Upper lobe of left lung (tissue), 6 donors: ENCODE measurements at regions not wholly inside any gene's neighbourhood (a gene's known extent, or its start where the extent isn't known, plus 50 kb on each side); places are given as distances from the start of the nearest gene placed in this dataset.
A peak's percentile ranks its signal among the peaks of the same experiment; 100 is the strongest.

Source experiments
- ATAC-seq, 2 donors: fragments of 200-7000 bp; cut with Tn5 transposase; one replicate each; pipeline ENCODE4 v1.9.1; 2022; ENCODE audit warnings: mild to moderate bottlenecking in 2 of 2, moderate library complexity in 2 of 2; ENCODE audit not compliant: low FRiP score in 2 of 2
- DNase-seq, 2 donors: peaks; one replicate each; pipeline ENCODE4 v3.0.0-alpha.2; 2019 to 2020
- H3K27ac ChIP-seq, 4 donors: fragments of 200-600 bp; sonication (generic); one replicate each; pipeline ENCODE4 v1.5.1; 2016 to 2019
- H3K27me3 ChIP-seq, 4 donors: fragments of 200-600 bp; sonication (generic); one replicate each; pipeline ENCODE4 v1.5.1; 2017 to 2019
- H3K36me3 ChIP-seq, 4 donors: fragments of 200-600 bp; sonication (generic); one replicate each; pipeline ENCODE4 v1.5.1; 2016 to 2019
- H3K4me1 ChIP-seq, 4 donors: fragments of 200-600 bp; sonication (generic); one replicate each; pipeline ENCODE4 v1.5.1; 2018 to 2019
- H3K4me3 ChIP-seq, 4 donors: fragments of 200-600 bp; sonication (generic); one replicate each; pipeline ENCODE4 v1.5.1; 2017 to 2019; ENCODE audit warnings: mild to moderate bottlenecking in 2 of 4, moderate library complexity in 1 of 4
- H3K9me3 ChIP-seq, 4 donors: fragments of 200-600 bp; sonication (generic); one replicate each; pipeline ENCODE4 v1.5.1; 2018 to 2019
- CTCF ChIP-seq, 6 experiments: fragments of 450-650 bp in 4 of 6; fragments of 200-600 bp in 2 of 6; sonication (generic) in 2 of 6; IDR thresholded peaks; one replicate each; pipeline ENCODE4 v1.5.1; 2016 to 2019; ENCODE audit warnings: antibody characterized with exemption in 6 of 6
- EP300 ChIP-seq, 4 donors: sonication (generic); formaldehyde crosslinking; IDR thresholded peaks; one replicate each; pipeline ENCODE4 v1.5.1; 2017; ENCODE audit warnings: antibody characterized with exemption in 4 of 4, control low read depth in 2 of 4
- POLR2A ChIP-seq, 4 donors: fragments of 450-650 bp; IDR thresholded peaks; one replicate each; pipeline ENCODE4 v1.5.1; 2016 to 2017; ENCODE audit warnings: antibody characterized with exemption in 4 of 4, mild to moderate bottlenecking in 2 of 4
- POLR2AphosphoS5 ChIP-seq, 2 donors: sonication (generic); formaldehyde crosslinking; IDR thresholded peaks; one replicate each; pipeline ENCODE4 v1.5.1; 2017; ENCODE audit warnings: antibody characterized with exemption in 2 of 2
- WGBS, 2 donors: methylation state at CpG; one replicate each; pipeline ENCODE4 v1.1.5; 2017 to 2018; 5-methylcytosine and 5-hydroxymethylcytosine counted together
- donor health status: DM: no; HTN: no; CAD: no; lungs with moderate emphysema.
- donor health status: DM: no; HTN: yes; CAD: no; lungs with severe emphysema.

- H3K36me3 ChIP-seq: no peaks in the 10 kb centered on the region
- no peaks in the 10 kb centered on the region for H3K27me3 ChIP-seq
- TF ChIP-seq CTCF (IDR thresholded peaks at IDR 0.05) (no peak), POLR2AphosphoS5 (IDR thresholded peaks at IDR 0.05) (no peak), EP300 (IDR thresholded peaks at IDR 0.05) (no peak), POLR2A (IDR thresholded peaks at IDR 0.05) (no peak)
- no peak overlapping the region for H3K27ac ChIP-seq
- DNase-seq: no peak
- H3K4me1 ChIP-seq: no peaks in the 10 kb centered on the region
- no peaks in the 10 kb centered on the region for H3K9me3 ChIP-seq
- ATAC-seq: no peak
- H3K4me3 ChIP-seq: no peak overlapping the region
- WGBS, 2 donors: 73 to 76% methylated on average over 4 of the region's 4 CpGs
Observed at GRCh38 chr15:93493172-93493571, 404.2 kb upstream of the RGMA start.

GRCh38 chr15:93491291-93491690 lies 402.3 kb upstream of the RGMA start:
- H3K4me1 ChIP-seq: no peaks in the 10 kb centered on the region
- no peak overlapping the region for H3K27ac ChIP-seq
- TF ChIP-seq POLR2A (IDR thresholded peaks at IDR 0.05) (no peak), CTCF (IDR thresholded peaks at IDR 0.05) (no peak), EP300 (IDR thresholded peaks at IDR 0.05) (no peak), POLR2AphosphoS5 (IDR thresholded peaks at IDR 0.05) (no peak)
- no peak overlapping the region for H3K4me3 ChIP-seq
- DNase-seq (no peak), ATAC-seq (no peak)
- H3K9me3 ChIP-seq: no peaks in the 10 kb centered on the region
- H3K36me3 ChIP-seq: no peaks in the 10 kb centered on the region
- 87 to 91% methylated on average over 7 to 8 of the region's 8 CpGs for WGBS, 2 donors
- no peaks in the 10 kb centered on the region for H3K27me3 ChIP-seq

GRCh38 chr15:93488296-93488713 lies 399.3 kb upstream of the RGMA start:
- DNase-seq (no peak), ATAC-seq (no peak)
- 68 to 100% methylated on average over 1 to 5 of the region's 5 CpGs for WGBS, 2 donors
- no peaks in the 10 kb centered on the region for H3K9me3 ChIP-seq
- no peak overlapping the region for H3K4me3 ChIP-seq
- no peak overlapping the region for H3K27ac ChIP-seq
- no peaks in the 10 kb centered on the region for H3K4me1 ChIP-seq
- no peaks in the 10 kb centered on the region for H3K36me3 ChIP-seq
- no peaks in the 10 kb centered on the region for H3K27me3 ChIP-seq
- no peak for TF ChIP-seq EP300 (IDR thresholded peaks at IDR 0.05)
- no peak for TF ChIP-seq POLR2AphosphoS5 (IDR thresholded peaks at IDR 0.05)
- no peak for TF ChIP-seq CTCF (IDR thresholded peaks at IDR 0.05)
- no peak for TF ChIP-seq POLR2A (IDR thresholded peaks at IDR 0.05)

GRCh38 chr15:93486407-93487117 lies 397.6 kb upstream of the RGMA start:
- 85 to 87% methylated on average over 13 of the region's 13 CpGs for WGBS, 2 donors
- peak in 1 of 2 donors; percentile 5 for ATAC-seq

More at GRCh38 chr15:93486407-93487117, 397.6 kb upstream of the RGMA start:
- DNase-seq: no peak
- Histone ChIP-seq H3K36me3 (no peaks in the 10 kb centered on the region), H3K4me3 (no peak overlapping the region), H3K27ac (no peak overlapping the region), H3K4me1 (no peaks in the 10 kb centered on the region), H3K9me3 (no peaks in the 10 kb centered on the region), H3K27me3 (no peaks in the 10 kb centered on the region)
- TF ChIP-seq CTCF (IDR thresholded peaks at IDR 0.05): no peak
- TF ChIP-seq POLR2A (IDR thresholded peaks at IDR 0.05): no peak
- no peak for TF ChIP-seq EP300 (IDR thresholded peaks at IDR 0.05)
